ENCODE measurements at regions not wholly inside any gene's neighbourhood (a gene's known extent, or its start where the extent isn't known, plus 50 kb on each side); places are given as distances from the start of the nearest gene placed in this dataset.

GRCh38 chr2:82752396-82752795 lies 1706.7 kb downstream of the SUCLG1 start:
- 0% methylated on average over 2 of the region's 2 CpGs for WGBS (ENCODE audit: insufficient coverage, low coverage, missing lambda C conversion rate)

More at GRCh38 chr2:82752396-82752795, 1706.7 kb downstream of the SUCLG1 start:
- POLR2A ChIA-PET = no interaction called here
- FAIRE-seq (no peak), DNase-seq (ENCODE audit: extremely low read depth in 1 of 4, low spot score in 3 of 4) (no peak), ATAC-seq (no peak)
- Histone ChIP-seq H3K4me1 (replicated peaks in 1 of 2; ENCODE audit: control insufficient read depth in 2 of 2, insufficient read depth in 2 of 2, low read length in 2 of 2) (no peaks in the 10 kb centered on the region), H3K9ac (ENCODE audit: insufficient read depth in 1 of 2, low read depth in 2 of 2, low read length in 2 of 2) (no peak overlapping the region), H3K9me3 (replicated peaks; ENCODE audit: control insufficient read depth, insufficient read depth, low read depth, low read length) (no peaks in the 10 kb centered on the region; the same call in 1 of the 2 replicates), H4K20me1 (replicated peaks; ENCODE audit: control insufficient read depth, insufficient read depth, low read length) (no peaks in the 10 kb centered on the region), H3K27ac (ENCODE audit: extremely low read depth, low read depth, low read length) (no peak overlapping the region), H3K79me2 (ENCODE audit: control insufficient read depth, insufficient read depth, low read length) (no peaks in the 10 kb centered on the region), H2AFZ (ENCODE audit: low read depth, low read length) (no peak overlapping the region), H3K36me3 (ENCODE audit: control insufficient read depth, insufficient read depth, low read length) (no peaks in the 10 kb centered on the region), H3K9me1 (ENCODE audit: control insufficient read depth, insufficient read depth, low read length) (no peaks in the 10 kb centered on the region), H3K27me3 (ENCODE audit: control insufficient read depth in 2 of 2, insufficient read depth in 2 of 2, low read length in 2 of 2) (no peaks in the 10 kb centered on the region), H3K4me3 (no peak overlapping the region), H3K4me2 (ENCODE audit: insufficient read depth, low read length) (no peak overlapping the region)
- CTCF ChIA-PET (ENCODE audit: low intra/inter-chr PET ratio) = no interaction called here
- no TSS peak for BruUV-seq (replicated peaks)
- intact Hi-C loops (cut with micrococcal nuclease) = no loop called here
- in situ Hi-C loops (cut with MboI) = no loop called here
- no peak for TF ChIP-seq NCOA4 (IDR thresholded peaks at IDR 0.05; ENCODE audit: partially characterized antibody)
- TF ChIP-seq ZNF77 (CRISPR knock-in tag; IDR thresholded peaks at IDR 0.05) = no peak
- no peak for TF ChIP-seq SFPQ (IDR thresholded peaks at IDR 0.05; ENCODE audit: low read depth, low read length)
